Fibroblast of mammary gland (primary cell): ENCODE measurements at regions not wholly inside any gene's neighbourhood (a gene's known extent, or its start where the extent isn't known, plus 50 kb on each side); places are given as distances from the start of the nearest gene placed in this dataset.

Source experiments
- DNase-seq: peaks from one replicate; pipeline ENCODE4 v3.0.0-alpha.2; 2010; ENCODE audit warnings: low read depth
- H3K4me3 ChIP-seq: 2 replicates; pipeline ENCODE4 v1.5.1; 2011; ENCODE audit warnings: low read depth, mild to moderate bottlenecking, low read length, moderate library complexity; ENCODE audit not compliant: control insufficient read depth
- CTCF ChIP-seq: conservative IDR thresholded peaks from 2 replicates; pipeline ENCODE4 v1.5.1; 2011; ENCODE audit warnings: low read depth, low read length, inconsistent platforms; ENCODE audit not compliant: control insufficient read depth, insufficient read depth

- no peak overlapping the region for H3K4me3 ChIP-seq
- no peak for TF ChIP-seq CTCF
- no peak for DNase-seq
Observed at GRCh38 chr16:85338989-85339685, 226.9 kb upstream of the CIBAR2 start.

GRCh38 chr16:85341972-85342695 lies 229.9 kb upstream of the CIBAR2 start:
- H3K4me3 ChIP-seq = no peak overlapping the region
- DNase-seq = no peak
- no peak for TF ChIP-seq CTCF

- DNase-seq = no peak
- H3K4me3 ChIP-seq = no peak overlapping the region
- no peak for TF ChIP-seq CTCF
Observed at GRCh38 chr16:85344502-85345128, 232.3 kb upstream of the CIBAR2 start.

DNA sequence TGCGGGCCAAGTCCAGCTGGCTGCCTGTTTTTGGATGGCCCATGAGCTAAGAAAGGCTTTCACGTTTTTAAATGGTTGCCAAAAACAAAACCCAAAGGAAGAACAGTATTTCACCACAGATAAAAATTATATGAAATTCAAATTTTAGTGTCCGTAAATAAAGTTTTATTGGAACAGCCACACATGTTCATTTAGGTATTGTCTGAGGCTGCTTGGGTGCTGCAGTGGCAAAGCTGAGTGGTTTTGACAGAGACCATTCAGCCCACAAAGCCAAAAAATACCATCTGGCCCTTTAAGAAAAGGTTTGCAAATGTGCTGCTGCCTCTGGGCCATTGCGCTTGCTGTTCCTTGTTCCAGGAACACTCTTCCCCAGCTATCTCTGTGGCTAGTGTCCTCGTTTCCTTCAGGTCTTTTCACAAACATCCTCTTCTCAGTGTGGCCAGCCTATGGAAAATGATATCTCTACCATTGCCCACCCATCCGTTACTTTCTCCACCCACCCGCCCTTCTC lies 232.9 kb upstream of the CIBAR2 start:
- no peak for DNase-seq
- no peak overlapping the region for H3K4me3 ChIP-seq
- no peak for TF ChIP-seq CTCF

GRCh38 chr16:85346404-85347212 lies 234.3 kb upstream of the CIBAR2 start:
- DNase-seq = no peak
- no peak for TF ChIP-seq CTCF
- no peak overlapping the region for H3K4me3 ChIP-seq

DNA sequence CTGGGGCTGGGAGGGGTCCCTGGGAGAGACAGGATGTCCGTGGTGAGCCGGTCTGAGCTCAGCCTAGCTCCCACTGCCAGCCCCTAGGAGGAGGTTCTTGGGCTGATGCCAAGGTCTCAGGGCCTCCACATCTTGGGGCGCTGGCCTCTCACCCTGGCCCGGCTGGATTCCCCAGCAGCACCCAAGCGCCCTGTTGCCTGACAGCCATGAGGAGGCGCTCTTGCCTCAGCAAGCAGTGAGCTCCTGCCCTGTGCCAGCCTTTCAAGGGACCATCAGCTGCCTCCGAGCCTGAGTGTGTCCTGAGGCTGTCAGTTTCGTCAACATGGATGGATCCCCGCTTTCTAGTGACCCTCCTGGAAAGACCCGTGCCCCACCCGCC lies 234.9 kb upstream of the CIBAR2 start:
- no peak overlapping the region for H3K4me3 ChIP-seq
- TF ChIP-seq CTCF = peak; percentile 40
- no peak for DNase-seq
